ENCODE measurements at regions not wholly inside any gene's neighbourhood (a gene's known extent, or its start where the extent isn't known, plus 50 kb on each side); places are given as distances from the start of the nearest gene placed in this dataset.
A peak's percentile ranks its signal among the peaks of the same experiment; 100 is the strongest.

DNA sequence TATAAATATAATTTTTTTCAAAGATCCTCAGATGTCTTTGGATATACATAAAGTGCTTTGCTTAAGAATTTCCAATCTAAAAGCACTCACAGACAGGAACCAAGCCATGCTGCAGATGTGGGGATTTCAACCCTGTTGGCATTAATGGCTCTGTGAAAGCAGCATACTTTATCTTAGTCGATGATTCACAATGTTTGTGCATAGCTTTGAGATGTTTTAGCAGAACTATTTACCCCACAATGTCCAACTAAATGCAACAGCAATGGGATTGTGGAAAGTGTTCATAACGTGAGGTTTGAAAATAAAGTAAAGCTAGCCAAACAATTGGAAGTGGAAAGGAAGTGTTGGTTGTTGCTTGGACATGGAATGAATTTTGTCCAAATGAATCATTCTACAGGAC is 371.4 kb downstream of the SOX2 start:
- DNase-seq = no peak

DNA sequence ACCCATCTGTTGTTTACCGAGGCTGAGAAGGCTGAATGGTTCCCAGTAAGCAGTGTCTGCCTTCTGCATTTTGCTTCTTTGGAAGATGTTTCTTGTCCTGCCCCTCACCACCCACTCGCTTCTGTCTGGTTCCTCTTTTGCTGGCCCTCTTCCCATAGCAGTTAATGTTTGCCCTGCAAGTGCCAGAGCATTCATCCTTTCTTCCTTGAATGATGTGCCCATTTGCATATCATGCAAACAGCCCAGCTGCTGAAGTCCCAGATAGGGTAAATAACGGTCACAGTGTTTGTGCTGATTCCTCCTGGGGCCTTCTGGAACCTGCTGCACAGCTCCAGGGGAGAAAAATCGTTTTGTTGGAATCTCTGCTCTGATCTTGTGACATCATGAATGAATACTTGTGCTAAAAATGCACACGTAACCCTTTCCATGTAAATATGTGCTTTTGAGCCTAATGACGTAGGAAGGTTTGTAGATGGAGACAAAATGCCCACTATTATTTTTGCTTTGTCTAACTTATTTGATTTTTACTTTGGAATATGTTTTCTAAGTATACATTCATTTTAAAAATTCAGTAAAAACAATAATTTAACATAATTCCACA is 381.0 kb downstream of the SOX2 start:
- peak; percentile 49 for DNase-seq

DNA sequence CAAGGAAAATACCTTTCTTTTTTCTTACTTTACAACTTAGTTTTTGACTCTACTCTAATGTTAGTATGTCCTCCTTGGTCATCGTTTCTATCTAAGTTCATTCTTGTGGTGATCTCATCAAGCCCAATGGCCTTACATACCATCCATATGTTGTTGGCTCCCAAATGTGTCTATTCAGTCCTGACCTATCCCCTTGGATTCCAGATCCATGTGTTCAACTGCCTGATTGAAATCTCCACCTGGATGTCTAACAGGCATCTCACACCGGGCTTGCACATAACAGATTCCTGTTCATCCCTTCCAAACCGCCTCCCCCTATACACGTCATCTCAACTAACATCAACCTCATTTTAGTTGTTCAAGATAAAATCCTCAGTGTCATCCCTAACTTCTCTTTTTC is 382.6 kb downstream of the SOX2 start:
- no peak for DNase-seq

DNA sequence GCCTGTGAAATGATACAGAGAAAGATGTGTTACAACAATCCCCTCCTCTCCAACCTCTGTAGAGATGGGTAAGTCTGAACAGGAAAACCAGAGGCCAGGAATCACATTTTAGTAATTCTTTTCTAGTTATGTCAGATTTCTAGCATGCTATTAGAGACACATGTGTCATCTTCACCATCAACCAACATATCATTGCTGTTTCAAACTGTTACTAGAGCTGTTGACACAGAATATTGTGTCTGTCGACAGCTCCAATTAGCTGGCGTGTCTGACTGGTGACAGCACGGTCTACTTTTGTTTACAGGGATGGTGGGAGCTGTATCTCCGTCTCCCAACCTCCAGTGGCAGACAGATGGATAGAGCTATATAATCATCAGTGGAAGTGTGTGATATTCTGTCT is 393.2 kb downstream of the SOX2 start:
- DNase-seq = no peak

DNA sequence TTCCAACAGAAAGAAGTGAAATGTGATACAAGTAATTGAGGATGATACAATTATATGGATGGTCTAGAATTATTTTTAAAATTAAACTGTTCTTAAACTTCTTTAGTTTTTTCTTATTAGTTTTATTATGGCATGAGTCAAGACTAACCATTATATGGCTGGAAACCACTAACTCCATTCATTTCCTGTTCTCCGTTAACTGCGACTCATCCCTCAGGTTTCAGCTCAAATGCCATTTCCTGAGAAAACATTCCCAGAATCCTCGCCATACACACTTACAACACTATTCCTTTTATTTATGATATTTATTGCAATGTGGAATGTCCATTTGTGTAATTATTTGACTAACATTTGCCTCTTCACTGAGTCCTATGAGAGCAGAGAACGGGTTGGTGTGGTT is 394.1 kb downstream of the SOX2 start:
- no peak for DNase-seq

DNA sequence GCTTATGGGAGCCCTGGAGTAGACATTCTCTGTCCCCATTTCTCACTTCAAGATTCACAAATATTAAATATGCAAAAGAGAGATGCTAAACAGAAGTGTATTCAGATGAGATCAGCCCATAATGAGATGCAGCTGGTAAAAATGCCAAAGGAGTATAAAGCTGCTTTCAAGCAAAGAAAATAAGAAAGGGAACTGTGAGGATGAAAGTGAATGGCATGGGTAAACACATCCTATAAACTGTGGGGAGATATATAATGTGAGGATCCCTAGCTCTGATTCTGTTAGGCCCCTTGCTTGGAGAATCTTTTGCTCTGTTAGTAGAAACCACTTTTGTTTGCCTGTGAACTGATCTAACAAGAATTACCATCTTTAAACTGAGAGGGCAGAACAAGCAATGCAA is 396.6 kb downstream of the SOX2 start:
- DNase-seq = no peak

DNA sequence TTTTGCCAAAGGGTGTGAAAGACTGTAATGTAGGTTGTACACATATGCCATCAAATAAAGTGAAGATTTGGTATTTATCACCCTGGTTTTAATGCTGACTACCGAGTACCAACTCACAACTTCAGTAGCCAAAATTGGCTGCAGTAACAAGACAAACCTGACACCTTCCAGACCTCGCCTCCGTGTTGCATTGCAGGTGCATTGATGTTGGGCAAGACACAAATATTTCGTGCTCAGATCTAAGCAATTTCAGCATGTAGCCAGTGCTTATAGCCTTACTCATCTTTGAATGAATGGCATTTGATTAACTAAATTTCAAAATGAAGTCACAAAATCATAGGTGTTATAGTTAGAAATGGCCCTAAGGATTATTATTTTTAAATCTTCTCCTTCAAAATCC is 400.2 kb downstream of the SOX2 start:
- no peak for DNase-seq

DNA sequence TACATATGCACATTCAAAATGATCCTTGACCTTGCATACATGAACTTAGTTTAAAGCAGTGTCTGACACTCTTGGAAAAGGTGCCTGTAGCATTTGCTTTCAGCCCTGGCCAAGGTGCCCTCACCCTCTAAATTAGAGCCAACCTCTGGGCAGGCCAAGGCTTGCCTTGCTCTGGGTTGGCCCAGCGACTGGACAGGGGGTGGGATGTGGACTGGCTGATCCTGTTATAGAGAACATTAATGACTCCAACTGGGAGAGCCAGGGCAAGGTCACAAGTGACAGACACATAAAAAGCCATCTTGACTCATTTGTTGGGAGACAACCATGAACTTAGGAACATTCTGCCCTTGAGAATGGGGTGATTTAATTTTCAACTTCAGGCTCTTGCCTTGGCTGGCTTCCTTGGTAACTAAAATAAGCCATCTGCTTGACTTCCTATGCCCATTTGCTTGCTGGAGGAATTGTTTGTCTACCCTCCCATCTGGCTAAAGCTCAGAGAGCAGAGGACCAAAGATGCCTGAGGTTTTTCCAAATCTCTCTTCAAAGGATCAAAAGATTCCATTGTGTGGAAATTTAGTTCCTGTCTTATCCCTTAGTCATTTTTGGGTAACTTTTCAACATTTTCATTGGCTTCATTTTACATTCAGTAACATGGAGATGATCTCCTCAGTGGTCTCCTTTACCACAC is 403.7 kb downstream of the SOX2 start:
- DNase-seq = no peak

DNA sequence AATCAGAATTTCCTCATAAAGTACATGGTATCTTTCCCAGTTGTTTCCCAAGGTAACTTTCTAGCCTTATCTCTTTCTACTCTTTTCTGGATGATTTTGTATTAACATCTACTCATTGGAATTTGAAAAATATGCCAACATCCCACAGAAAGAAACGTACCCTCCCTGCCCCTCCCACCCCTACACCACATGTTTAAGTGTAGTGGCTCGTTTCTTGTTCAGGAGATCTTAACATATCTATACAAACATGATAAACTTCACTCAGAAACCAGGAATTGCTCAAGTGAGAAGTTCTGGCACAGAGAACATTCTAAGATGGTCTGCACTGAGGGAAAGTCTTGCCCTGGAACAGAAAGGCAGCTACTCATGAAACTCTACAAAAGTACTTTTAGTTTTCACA is 404.7 kb downstream of the SOX2 start:
- no peak for DNase-seq

DNA sequence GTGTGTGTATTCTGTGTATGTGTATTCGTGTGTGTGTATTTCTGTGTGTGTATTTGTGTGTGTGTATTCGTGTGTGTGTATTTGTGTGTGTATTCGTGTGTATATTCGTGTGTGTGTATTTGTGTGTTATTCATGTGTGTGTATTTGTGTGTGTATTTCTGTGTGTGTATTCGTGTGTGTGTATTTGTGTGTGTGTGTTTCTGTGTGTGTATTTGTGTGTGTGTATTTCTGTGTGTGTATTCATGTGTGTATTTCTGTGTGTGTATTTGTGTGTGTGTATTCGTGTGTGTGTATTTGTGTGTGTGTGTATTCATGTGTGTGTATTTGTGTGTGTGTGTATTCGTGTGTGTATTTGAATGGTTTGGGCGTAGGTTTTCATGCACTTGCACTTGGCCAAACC is 405.4 kb downstream of the SOX2 start:
- DNase-seq = no peak

DNA sequence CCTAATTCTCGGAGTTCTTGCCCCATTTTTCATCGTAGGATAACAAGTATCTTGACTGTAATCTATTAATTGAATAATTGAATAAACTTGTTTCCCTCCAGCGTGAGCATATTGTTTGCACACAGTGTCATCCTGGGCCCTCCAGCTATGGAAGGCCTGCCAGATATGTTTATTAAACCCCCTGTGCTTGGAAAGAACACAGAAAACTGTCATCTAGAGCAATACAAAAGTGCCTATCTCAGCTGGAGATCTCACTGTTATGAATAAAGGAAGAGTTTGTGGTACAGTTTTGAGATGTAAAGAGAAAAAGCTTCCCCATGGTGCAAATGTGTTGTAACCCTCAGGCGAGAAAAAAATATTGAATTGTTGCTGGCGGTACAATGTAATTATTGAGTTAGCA is 405.9 kb downstream of the SOX2 start:
- DNase-seq = no peak

DNA sequence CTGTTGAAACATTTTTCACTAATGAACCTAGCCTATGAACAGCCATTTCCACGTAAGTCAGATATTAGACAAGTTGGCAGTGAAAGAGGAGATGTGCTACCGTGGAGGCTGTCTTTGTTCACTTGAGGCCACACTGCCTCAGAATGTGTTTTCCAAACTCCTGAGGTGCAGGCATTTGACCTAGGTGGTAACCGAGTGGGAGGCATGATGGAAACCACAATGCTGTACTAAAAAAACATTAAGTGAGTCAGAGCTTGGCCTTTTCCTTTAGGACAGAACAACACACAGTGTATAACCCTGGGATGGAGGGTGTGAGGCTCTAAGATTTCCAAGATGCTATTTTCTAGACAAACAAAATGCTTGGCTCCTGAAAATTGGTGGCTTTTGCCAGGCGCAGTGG is 406.3 kb downstream of the SOX2 start:
- no peak for DNase-seq

DNA sequence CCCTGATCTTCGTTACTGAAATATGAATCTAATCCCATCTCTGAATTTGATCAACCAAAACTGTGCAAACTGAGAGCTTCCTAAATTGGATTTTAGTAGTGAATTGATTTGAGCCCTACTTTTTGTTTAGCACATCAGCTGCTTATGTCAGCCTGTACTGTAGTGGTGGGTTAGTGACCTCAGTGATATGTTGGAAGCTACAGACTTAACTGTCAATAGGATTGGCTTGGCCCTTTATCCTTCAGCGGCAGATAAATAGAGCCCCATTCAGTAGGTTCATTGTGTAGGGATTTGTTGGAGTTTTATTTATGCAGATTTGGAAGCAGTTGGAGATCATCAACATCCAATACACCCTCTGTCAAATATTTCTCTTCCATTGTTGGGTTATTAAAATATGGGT is 409.7 kb downstream of the SOX2 start:
- no peak for DNase-seq

DNA sequence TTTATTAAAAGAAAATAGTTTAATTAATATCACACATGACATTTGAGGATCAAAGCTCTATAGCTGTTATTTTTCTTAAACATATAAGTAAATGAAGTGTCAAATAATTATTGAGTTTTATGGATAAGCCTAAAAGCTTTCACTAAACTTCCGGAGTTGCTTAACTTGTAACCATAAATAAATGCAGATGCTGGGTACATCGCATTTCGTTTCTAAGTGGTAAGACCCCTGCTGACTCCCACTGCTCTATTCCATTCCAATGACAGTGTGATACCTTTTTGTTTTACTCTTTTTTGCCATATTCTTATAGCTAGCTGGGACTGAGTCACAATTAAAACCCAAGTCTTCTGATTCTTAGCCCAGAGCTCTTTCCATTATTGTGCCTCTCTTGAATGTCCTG is 411.1 kb downstream of the SOX2 start:
- no peak for DNase-seq

DNA sequence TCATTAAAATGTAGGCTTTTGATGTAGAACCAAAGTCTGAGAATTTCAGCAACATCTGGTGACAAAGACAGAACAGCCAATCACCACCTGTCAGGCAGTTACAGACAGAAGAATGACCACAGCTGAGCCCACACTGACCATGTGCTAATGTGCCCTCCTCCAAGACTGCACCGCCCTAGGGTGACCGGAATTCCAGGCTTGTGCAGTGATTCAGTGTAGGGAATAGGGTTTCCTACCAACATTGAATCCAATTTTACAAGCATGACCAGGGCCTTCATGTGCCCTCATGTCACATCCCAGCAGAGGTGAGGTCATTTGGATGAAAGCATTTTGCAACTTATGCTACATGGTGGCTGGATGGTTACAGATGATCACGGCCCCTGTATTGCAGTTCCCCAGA is 412.5 kb downstream of the SOX2 start:
- no peak for DNase-seq

DNA sequence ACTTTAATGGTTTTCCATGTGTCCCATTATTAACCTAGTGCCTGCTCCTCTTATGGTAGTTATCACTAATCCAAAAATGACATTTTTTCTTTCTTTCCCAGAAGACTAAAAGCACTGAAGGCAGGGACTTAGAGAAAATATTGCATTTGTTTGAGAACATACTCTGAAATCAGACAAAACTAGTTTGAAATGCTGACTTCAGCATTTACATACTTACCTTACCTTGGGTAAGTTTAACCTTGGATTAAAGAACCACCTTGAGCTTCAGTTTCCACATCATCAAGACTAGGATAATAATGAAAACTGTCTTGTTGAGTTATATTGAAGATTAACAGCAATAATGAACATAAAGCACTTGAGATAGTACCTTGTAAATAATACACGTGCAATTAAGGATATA is 413.0 kb downstream of the SOX2 start:
- DNase-seq = no peak

DNA sequence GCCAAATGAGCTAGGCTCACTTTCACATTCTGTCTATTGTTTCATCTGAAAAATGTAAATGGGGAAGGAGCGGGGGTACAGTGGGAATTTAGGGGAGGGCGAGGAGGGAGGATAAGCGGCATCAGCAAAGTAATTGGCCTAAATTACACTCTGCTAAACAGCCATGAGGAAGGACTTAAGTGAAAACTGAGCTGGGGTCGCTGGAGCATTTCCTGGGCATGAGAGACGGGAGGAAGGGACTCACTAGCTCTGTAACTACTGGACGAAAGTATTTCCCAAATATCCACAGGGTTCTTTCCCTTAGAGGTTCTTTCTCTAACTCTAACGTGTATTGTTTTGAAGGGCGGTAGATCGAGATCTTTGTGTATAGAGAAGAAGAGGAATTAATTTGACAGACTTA is 418.0 kb downstream of the SOX2 start:
- no peak for DNase-seq

DNA sequence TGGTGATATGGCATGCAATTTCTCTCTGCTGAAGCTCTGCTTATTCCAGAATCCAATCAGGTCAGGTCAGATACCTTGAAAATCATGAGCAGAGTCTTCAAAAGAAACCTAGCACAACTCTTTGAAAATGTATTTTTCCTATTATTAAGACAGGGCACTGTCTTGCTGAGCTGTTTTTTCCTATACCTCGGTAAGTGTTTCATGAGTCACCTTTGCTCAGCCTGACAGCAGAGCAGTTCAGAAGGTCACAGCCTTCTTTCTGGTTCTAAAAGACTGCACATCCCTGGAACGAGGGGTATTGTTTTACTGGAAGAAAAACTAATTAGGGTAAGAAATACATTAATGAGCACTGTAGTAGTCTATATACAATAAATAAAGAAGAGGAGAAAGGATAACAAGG is 422.0 kb downstream of the SOX2 start:
- DNase-seq = no peak

DNA sequence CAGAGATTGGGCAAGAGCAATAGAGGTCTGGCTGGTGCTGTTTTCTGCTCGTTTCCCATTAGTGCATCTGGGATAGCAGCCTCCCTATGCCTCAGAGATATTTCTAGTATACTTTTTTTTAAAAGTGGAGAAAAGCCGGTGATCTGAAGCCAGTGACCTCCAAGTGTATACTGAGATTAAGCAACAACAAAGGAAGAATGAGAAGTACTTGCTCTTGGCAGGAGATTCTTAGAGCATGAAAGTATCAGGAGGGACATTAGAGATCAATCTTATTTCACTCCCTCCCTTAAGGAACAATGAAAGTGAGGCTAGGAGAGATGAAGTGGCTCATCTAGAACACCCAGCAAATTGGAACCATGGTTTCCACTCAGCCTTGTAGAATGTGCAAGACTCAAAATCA is 423.3 kb downstream of the SOX2 start:
- DNase-seq = no peak

DNA sequence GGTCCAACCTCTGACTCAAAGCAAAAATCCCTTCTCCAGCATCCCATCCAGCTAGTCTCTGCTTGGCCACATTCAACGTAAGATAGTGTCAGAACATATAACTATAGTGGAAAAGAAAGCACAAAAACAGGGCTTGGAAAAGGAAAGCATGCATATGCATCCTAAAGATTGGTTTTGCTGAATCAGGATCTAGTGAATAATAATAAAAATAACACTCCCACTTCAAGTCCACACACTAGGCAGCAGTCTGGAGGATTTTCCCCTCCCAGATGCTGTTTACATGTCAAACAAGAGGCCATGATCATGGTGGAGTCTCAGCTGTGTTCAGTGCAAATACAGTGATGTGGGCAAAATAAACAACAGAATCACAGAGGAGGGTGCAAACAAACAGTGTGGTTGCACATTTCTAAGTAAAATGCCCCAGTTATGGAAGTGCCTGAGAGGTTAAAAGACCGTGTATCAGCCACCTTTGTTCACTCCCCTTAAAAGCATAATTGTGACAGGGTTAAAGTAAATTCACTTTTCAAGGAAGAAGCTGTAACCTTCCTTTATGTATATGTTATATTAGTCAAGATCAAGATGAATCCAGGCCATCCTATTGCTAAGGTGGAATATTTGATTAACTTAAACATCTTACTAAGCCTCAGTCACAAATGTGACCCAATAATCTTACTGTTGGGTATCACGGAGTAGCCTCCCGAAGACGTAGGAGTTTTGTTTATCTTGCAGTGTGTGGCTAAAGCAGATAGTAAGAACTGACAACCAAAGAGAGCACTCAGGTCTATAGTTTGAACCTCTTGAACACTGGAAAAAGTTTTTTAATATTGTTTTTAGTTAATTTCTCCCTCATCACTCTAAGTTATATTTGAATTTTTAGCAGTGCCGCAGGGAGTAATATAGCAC is 424.5 kb downstream of the SOX2 start:
- no peak for DNase-seq

DNA sequence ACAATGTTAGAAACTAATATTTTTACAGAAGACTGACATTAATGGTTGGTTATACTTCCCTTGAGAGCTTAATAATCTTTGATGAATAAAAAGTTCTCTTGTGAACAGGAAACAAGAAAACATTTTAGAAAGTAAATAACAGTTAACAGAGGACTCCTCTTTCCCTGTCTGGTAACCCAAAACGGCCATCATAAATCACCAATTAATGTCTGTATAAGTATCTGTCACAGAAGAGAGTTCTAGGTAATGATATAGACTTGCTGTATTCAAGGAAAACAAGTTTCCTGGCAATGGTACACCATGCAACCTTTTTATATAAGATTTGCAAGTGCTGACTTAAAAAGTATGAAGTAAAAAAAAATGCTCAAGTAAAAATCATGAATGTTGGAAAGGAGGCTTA is 426.7 kb downstream of the SOX2 start:
- DNase-seq = no peak

DNA sequence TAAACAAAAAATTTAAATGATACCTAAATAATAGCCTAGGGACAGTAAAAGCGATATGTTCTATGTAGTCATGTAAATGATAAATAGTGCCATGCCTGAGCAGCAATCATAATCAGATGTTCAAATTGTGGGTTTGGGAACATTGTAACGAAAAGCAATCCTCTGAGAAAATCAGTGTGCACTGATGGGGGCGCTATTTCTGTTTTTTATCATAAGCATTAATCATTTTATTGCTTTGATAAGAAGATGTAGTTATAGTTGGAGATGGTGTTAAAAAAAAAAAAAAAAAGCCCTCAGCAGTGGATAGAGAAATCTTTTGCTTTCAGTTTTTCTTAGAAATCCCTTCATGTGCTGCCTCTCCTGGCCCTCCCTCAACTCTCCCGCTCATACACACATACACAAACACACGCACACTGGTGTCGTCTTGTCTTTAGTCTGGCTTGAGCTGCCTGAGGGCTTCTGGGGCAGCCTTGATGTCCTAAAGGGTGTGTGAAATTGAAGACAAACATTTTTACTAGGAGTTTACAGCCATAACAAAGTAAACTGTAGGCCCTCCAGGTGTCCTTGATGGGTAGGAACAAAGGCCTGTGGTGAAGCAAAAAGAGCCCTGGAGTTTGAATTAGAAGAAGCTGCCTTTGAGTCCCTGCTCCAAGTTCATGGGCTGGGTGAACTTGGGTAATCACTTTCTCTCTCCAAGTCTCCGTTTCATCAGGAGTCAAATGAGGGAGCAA is 428.1 kb downstream of the SOX2 start:
- no peak for DNase-seq

DNA sequence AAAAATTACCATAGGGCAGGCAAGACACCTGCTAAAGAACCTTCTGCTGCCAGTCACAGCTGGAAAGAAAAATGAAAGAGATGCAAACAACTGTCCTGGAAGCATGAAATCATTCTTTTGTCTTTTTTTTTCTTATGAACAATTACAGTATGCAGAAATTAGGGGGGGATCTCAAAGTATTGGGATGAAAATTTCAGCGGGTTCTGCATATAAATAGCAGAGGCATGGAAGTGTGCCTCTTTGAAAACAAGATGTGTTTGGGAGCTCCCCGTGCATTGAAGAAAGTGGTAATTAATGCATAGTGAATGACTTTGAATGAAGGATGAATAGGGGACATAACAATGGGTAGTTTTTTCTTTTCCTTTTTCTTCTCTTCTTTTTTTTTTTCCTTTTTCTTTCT is 431.2 kb downstream of the SOX2 start:
- no peak for DNase-seq

DNA sequence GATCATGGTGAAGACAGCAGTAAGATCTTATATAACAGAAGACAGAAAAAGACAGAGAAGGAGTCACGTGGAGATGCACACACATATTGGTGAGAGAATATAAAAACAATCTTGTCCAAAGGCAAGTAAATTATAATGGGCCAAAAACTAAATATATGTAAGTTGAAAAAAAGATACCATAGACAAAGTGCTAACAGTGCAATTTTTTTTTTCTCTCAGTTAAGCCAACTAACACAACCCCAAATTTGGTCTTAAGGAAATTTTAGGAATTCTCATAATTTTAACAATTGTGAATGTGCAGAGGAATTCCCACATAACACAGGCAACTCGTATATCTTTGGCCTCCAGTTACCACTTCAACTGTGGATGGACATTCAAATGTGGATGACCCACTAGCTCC is 432.2 kb downstream of the SOX2 start:
- DNase-seq = no peak

Data from NCI-H2171 (cell line).